ENCODE measurements at regions not wholly inside any gene's neighbourhood (a gene's known extent, or its start where the extent isn't known, plus 50 kb on each side); places are given as distances from the start of the nearest gene placed in this dataset.
"Not testable (repeated sequence)": the region's sequence is repeated elsewhere in the genome, so short reads cannot be mapped to it uniquely, and the experiment has no call there.

DNA sequence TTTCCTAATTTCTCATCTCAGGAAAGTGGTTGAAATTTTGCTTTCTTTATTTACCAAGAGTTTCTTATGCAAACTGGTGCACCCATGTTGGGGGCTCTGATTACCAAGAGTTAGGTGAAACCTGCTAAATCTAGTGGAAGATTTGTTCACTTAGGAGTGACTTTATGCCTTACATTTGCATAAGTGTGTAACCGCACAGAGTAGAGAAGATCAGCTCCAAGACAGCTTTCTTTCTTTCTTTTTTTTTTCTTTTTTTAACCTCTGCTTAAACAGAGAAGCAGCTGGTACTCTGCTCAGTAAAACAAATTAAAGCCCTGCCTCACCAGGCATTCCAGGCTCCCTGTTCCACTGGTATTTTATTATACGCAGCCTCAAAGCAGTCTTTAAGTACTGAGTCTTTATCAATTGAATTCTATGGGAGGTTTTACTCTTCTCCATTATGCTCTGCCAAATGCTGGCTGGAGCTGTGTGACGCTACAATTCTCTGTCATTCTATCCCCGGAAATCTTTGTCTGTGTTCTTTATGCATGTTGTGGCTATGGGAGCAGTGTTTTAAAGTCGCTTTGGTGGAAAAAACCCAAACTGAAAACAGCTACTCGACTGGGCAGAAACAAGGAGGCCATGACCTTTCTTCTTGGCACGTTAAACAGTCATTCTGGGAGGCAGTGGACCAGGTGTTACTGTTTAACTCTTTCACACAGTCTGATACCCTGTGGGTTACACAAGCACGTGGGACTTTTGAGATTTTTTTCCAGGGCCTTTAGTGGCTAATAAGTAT lies 55.2 kb upstream of the GBE1 start:
- DNase-seq = no peak

DNA sequence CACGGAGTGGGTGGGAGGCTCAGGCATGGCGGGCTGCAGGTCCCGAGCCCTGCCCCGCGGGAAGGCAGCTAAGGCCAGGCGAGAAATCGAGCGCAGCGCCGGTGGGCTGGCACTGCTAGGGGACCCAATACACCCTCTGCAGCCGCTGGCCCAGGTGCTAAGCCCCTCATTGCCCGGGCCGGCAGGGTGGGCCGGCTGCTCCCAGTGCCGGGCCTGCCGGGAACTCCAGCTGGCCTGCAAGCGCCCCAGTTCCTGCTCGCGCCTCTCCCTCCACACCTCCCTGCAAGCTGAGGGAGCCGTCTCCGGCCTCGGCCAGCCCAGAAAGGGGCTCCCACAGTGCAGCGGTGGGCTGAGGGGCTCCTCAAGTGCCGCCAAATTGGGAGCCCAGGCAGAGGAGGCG lies 50.7 kb upstream of the GBE1 start:
- DNase-seq = not testable (repeated sequence)

Data from suppressor macrophage treated with lipopolysaccharide for 1 hour (primary cell).